SU-DHL-6 (cell line): ENCODE measurements at regions not wholly inside any gene's neighbourhood (a gene's known extent, or its start where the extent isn't known, plus 50 kb on each side); places are given as distances from the start of the nearest gene placed in this dataset.
"Not testable (repeated sequence)": the region's sequence is repeated elsewhere in the genome, so short reads cannot be mapped to it uniquely, and the experiment has no call there.

ENCODE experiments used
- H2AFZ ChIP-seq: fragments of 200-600 bp; sonication (generic); 2 replicates; pipeline ENCODE4 v1.6.1; 2014; ENCODE audit warnings: low read depth, mild to moderate bottlenecking, moderate library complexity, mixed read lengths, antibody characterized with exemption, low read length; ENCODE audit not compliant: severe bottlenecking
- H3F3A ChIP-seq: fragments of 200-600 bp; shearing (Covaris generic); 2 replicates; pipeline ENCODE4 v1.6.0; 2016; ENCODE audit warnings: antibody characterized with exemption, mild to moderate bottlenecking; ENCODE audit not compliant: insufficient read depth
- H3K27ac ChIP-seq: fragments of 200-600 bp; sonication (generic); 2 replicates; pipeline ENCODE4 v1.5.1; 2016; ENCODE audit warnings: low read depth, mild to moderate bottlenecking, low read length, moderate library complexity, mixed read lengths
- H3K27me3 ChIP-seq: fragments of 200-600 bp; sonication (generic), shearing (Covaris generic); 2 replicates; pipeline ENCODE4 v1.6.0; 2014; ENCODE audit warnings: mild to moderate bottlenecking, low read length
- H3K36me3 ChIP-seq: fragments of 200-600 bp; sonication (generic); 2 replicates; pipeline ENCODE4 v1.6.1; 2014; ENCODE audit warnings: mild to moderate bottlenecking, low read length, mixed read lengths
- H3K4me2 ChIP-seq: fragments of 300-600, 200-600 bp; shearing (Covaris generic), sonication (generic); 2 replicates; pipeline ENCODE4 v1.6.0; 2014; ENCODE audit warnings: low read length, low read depth, mild to moderate bottlenecking; ENCODE audit not compliant: poor library complexity, severe bottlenecking
- H3K4me3 ChIP-seq: fragments of 200-600 bp; sonication (generic); 2 replicates; pipeline ENCODE4 v1.5.1; 2014; ENCODE audit warnings: antibody characterized with exemption, low read length, mild to moderate bottlenecking, mixed read lengths; ENCODE audit not compliant: insufficient read depth, poor library complexity, severe bottlenecking
- H3K79me2 ChIP-seq: fragments of 200-600 bp; sonication (generic); 2 replicates; pipeline ENCODE4 v1.6.1; 2014; ENCODE audit warnings: mild to moderate bottlenecking, low read length, moderate library complexity; ENCODE audit not compliant: insufficient read depth
- H3K9ac ChIP-seq: fragments of 200-600 bp; sonication (generic); 2 replicates; pipeline ENCODE4 v1.7.0; 2014; ENCODE audit warnings: mild to moderate bottlenecking, low read length
- H3K9me2 ChIP-seq: fragments of 200-600 bp; sonication (generic); replicated peaks from 2 replicates; pipeline ENCODE4 v1.6.1; 2014; ENCODE audit warnings: low read length; ENCODE audit not compliant: insufficient read depth
- H3K9me3 ChIP-seq: fragments of 200-600 bp; sonication (generic); 2 replicates; pipeline ENCODE4 v1.6.1; 2014; ENCODE audit warnings: low read length, mixed read lengths; ENCODE audit not compliant: insufficient read depth
- H4K20me1 ChIP-seq: fragments of 200-600 bp; sonication (generic); 2 replicates; pipeline ENCODE4 v1.6.1; 2014; ENCODE audit warnings: low read depth, mild to moderate bottlenecking, antibody characterized with exemption, low read length, moderate library complexity, mixed read lengths
- EZH2phosphoT487 ChIP-seq: fragments of 200-600 bp; sonication (generic), shearing (Covaris generic); conservative IDR thresholded peaks from 2 replicates; pipeline ENCODE4 v1.6.1; 2018; ENCODE audit warnings: mild to moderate bottlenecking, antibody characterized with exemption, low read length, moderate library complexity, mixed read lengths
- TF ChIP-seq, protein P1 (sequence below): fragments of 200-600 bp; sonication (generic); IDR thresholded peaks from one replicate; pipeline ENCODE4 v1.5.1; 2017; ENCODE audit warnings: antibody characterized with exemption, mild to moderate bottlenecking, low read length, moderate library complexity; ENCODE audit not compliant: insufficient read depth, poor library complexity, severe bottlenecking

DNA sequence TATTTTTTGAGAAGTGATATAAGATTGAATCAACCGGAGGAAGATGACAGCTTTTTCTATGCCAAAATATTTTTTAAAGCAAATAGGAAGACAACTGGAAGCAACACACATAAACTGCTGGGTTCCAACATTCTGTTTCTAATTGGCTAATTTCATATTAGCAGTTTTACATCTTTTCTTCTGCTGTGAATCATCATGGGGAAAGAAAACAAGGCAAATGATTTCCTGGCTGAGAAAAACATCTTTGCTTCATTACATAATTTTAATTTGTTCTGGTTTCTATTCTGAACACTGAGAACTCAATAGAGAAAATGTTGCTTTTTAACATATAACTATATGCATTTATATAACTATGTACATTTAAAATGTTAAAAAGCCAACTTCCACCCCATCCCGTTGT is 2518.5 kb downstream of the ARAP2 start:
- H3K9ac ChIP-seq: no peak overlapping the region
- H3K4me2 ChIP-seq: no peak overlapping the region

DNA sequence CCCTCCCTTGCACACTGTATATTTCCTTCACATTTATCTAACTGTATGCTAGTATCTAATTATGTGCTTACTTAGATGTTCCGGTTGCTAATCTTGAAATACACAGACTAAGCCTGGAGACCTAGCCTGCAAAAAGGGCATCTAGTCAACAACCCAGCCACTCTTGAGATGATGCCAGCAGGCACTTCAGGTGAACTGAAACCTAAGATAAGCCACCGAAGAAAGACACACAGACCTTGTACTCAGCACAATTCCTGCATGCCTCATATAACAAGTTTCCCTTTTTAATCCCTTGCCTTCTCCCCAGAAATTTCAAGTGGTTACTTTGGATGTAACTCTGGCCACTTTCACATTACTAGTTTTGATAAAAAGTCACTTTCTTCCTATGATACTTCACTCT is 2506.6 kb downstream of the ARAP2 start:
- no peaks in the 10 kb centered on the region for H3F3A ChIP-seq
- TF ChIP-seq, protein P1, sequence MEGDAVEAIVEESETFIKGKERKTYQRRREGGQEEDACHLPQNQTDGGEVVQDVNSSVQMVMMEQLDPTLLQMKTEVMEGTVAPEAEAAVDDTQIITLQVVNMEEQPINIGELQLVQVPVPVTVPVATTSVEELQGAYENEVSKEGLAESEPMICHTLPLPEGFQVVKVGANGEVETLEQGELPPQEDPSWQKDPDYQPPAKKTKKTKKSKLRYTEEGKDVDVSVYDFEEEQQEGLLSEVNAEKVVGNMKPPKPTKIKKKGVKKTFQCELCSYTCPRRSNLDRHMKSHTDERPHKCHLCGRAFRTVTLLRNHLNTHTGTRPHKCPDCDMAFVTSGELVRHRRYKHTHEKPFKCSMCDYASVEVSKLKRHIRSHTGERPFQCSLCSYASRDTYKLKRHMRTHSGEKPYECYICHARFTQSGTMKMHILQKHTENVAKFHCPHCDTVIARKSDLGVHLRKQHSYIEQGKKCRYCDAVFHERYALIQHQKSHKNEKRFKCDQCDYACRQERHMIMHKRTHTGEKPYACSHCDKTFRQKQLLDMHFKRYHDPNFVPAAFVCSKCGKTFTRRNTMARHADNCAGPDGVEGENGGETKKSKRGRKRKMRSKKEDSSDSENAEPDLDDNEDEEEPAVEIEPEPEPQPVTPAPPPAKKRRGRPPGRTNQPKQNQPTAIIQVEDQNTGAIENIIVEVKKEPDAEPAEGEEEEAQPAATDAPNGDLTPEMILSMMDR: no peak
- no peak for TF ChIP-seq EZH2phosphoT487

More for the DNA sequence above, 2518.5 kb downstream of the ARAP2 start:
- TF ChIP-seq EZH2phosphoT487: no peak
- TF ChIP-seq, protein P1: no peak
- Histone ChIP-seq H3F3A (no peaks in the 10 kb centered on the region), H3K36me3 (no peaks in the 10 kb centered on the region), H3K4me3 (no peak overlapping the region), H3K9me3 (no peaks in the 10 kb centered on the region), H3K79me2 (no peaks in the 10 kb centered on the region), H3K27me3 (no peaks in the 10 kb centered on the region), H4K20me1 (no peaks in the 10 kb centered on the region), H3K27ac (no peak overlapping the region), H3K9me2 (no peaks in the 10 kb centered on the region), H2AFZ (no peak overlapping the region)

DNA sequence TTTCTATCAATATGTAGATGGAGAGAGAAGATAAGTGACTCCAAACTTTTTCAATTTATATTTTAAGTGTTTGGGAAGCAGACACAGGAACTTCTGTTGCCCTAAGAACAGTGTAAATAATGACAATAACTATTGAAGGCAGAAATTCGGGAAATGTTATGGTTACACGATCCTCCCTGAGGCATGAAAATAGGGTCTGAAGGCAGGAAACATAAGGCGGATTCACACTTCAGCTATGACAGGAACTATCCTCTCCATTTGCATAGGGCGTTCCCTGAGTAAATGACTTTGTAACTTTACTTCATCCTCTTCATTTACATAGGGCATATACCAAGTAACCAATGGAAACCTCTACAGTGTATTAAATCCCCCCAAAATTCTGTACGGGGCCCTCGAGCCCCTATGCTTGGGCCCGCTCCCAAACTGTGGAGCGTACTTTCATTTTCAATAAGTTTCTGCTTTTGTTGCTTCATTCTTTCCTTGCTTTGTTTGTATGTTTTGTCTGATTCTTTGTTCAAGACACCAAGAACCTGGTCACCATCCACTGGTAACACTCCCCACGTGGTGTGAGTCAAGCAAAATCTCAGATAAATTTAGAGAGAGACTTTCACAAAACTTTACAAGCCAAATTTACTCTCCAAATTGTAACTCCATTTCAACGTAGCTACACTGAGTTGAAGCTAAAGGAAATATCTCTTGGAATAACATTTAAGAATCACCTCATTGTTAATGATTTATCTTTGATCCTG is 2504.3 kb downstream of the ARAP2 start:
- Histone ChIP-seq H3K4me3 (no peak overlapping the region), H3F3A (no peaks in the 10 kb centered on the region)

More for the DNA sequence above, 2506.6 kb downstream of the ARAP2 start:
- H3K27ac ChIP-seq: no peak overlapping the region
- no peaks in the 10 kb centered on the region for H3K9me2 ChIP-seq
- no peaks in the 10 kb centered on the region for H3K9me3 ChIP-seq
- H3K4me3 ChIP-seq: no peak overlapping the region
- no peaks in the 10 kb centered on the region for H3K27me3 ChIP-seq
- no peak overlapping the region for H2AFZ ChIP-seq
- no peaks in the 10 kb centered on the region for H4K20me1 ChIP-seq
- H3K4me2 ChIP-seq: no peak overlapping the region
- H3K9ac ChIP-seq: no peak overlapping the region
- no peaks in the 10 kb centered on the region for H3K36me3 ChIP-seq
- no peaks in the 10 kb centered on the region for H3K79me2 ChIP-seq

DNA sequence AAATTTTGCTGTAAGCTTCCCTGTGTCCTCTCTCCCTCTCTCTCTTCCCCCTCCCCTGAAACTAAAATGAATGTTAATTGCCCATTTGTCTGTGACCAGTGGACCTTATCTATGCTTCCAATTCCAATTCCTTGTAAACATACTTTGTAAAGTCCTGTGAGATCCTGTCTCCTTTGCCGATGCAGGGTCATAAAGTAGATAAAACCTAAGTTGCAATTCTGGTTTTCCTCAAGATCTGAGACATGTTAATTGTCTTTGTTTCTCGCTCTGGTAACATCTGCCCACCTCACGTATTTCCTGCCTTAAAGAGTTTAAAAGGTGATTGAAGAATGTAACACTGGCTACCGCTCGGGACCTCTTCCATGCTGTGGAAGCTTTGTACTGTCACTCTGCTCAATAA is 2503.4 kb downstream of the ARAP2 start:
- not testable (repeated sequence) for H4K20me1 ChIP-seq, H3K4me2 ChIP-seq, H3K27me3 ChIP-seq, H3K9me2 ChIP-seq, H3F3A ChIP-seq, H3K27ac ChIP-seq, H2AFZ ChIP-seq, H3K4me3 ChIP-seq, H3K9ac ChIP-seq, H3K9me3 ChIP-seq, H3K36me3 ChIP-seq, H3K79me2 ChIP-seq

More for the DNA sequence above, 2504.3 kb downstream of the ARAP2 start:
- no peak overlapping the region for H3K27ac ChIP-seq
- H3K4me2 ChIP-seq: no peak overlapping the region
- no peaks in the 10 kb centered on the region for H3K36me3 ChIP-seq
- no peaks in the 10 kb centered on the region for H3K9me2 ChIP-seq
- H3K9me3 ChIP-seq: no peaks in the 10 kb centered on the region
- no peak overlapping the region for H3K9ac ChIP-seq
- H2AFZ ChIP-seq: no peak overlapping the region
- no peaks in the 10 kb centered on the region for H4K20me1 ChIP-seq
- TF ChIP-seq, protein P1: no peak
- no peaks in the 10 kb centered on the region for H3K27me3 ChIP-seq
- no peaks in the 10 kb centered on the region for H3K79me2 ChIP-seq
